GM10266 (cell line): ENCODE measurements at regions not wholly inside any gene's neighbourhood (a gene's known extent, or its start where the extent isn't known, plus 50 kb on each side); places are given as distances from the start of the nearest gene placed in this dataset.

Experiments used
- DNase-seq: peaks from one replicate; pipeline ENCODE4 v3.0.0; 2012; ENCODE audit errors: extremely low spot score
- CTCF ChIP-seq: IDR thresholded peaks from 2 replicates; pipeline ENCODE4 v1.5.1; 2012; ENCODE audit warnings: mild to moderate bottlenecking, low read depth; ENCODE audit not compliant: control insufficient read depth, insufficient read depth; ENCODE audit errors: missing control alignments

- TF ChIP-seq CTCF = peak; percentile 47
- peak; percentile 29 for DNase-seq
Observed at GRCh38 chr9:107137495-107138202, 145.4 kb upstream of the RAD23B start.

GRCh38 chr9:107138261-107138992 is 144.7 kb upstream of the RAD23B start:
- TF ChIP-seq CTCF = no peak
- no peak for DNase-seq

DNA sequence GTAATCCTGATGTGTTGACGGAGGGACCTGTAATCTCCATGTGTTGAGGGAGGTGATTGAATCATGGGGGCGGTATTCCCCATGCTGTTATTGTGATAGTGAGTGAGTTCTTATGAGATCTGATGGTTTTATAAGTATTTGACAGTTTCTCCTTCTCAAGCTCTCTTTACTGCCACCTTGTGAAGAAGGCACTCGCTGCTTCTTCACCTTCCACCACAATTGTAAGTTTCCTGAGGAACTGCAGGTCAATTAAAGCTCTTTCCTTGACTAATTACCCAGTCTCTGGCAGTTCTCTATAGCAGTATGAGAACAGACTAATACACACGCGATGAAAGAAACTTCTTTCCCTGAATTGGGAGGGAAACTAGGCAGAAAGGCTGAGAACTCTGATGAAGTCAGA is 141.1 kb upstream of the RAD23B start:
- DNase-seq = no peak
- TF ChIP-seq CTCF = no peak

DNA sequence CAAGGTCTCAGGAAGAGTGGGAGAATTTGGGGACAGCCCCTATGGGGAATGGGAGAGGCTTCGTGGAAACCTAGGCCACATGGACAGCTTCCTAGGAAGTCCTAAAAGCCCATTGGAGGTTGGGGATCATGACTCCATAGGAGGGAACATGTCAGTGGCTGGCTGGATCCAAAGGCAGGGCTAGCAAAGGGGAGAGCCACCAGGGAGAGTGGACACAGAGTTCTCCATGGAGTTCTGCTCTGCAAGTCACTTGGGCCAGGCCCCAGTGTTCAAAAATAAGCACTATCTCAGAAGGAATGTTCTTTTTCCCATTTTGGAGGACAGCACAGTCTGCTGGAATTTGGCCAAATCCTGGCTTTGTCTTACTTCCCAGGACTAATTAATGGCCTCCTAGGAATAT is 140.6 kb upstream of the RAD23B start:
- no peak for DNase-seq
- TF ChIP-seq CTCF = no peak

- TF ChIP-seq CTCF = no peak
- DNase-seq = no peak
Observed at GRCh38 chr9:107142896-107143603, 140.0 kb upstream of the RAD23B start.

DNA sequence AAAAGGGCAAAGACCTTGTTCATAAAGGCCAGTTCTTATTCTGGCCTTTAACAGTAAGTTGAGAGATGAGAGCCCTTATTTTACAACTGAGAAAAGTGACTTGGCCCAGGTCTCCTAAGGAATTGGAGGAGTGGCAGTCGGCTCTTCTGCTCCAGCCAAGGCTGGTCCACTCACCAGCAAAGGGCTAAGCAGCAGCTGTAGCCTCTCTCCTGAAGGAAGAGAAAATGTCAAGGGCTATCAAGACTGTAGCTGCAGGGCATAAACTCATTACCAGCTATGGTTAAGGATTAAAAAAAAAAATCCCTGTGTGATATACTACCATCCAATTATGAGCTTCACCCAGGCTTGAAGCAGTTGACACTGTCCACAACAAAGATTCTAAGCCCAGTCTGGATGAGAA is 138.6 kb upstream of the RAD23B start:
- no peak for TF ChIP-seq CTCF
- no peak for DNase-seq
